ENCODE measurements at regions not wholly inside any gene's neighbourhood (a gene's known extent, or its start where the extent isn't known, plus 50 kb on each side); places are given as distances from the start of the nearest gene placed in this dataset.

DNA sequence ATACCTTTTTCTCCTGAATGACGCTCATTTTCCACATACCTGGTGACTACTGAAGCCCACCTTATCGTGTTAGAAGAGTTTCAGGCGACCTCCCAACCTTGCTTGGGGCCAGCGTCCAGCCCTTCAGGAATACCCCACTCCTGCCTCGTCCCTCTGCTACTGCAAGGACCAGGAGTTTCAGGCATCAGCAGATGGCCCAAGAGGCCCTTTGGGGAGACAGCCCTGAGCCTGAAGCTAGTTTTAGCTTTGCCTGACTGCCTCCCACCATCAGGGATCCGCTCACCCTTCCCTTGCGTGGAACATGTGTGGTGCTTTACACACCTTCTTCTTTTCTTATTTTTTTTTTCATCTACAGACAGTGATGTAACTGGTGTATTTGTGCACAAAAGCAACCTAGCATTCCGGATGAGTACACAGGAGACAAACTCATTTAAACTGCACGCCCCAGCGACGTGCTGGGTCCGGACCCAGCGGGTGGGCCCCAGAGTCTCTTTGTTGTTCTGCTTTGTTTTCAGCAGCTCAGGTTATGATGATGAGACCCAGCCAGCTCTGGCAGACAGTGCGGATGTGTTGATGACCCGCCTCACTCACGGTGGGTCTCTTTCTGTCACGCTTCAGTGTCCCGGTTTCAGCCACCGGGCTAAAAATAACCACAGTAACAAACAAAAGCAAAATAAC, 242.4 kb downstream of the C16orf95 start:
- TF ChIP-seq STAT1 (conservative IDR thresholded peaks at IDR 0.05) (no peak), SP1 (IDR thresholded peaks at IDR 0.05; ENCODE audit: low read depth, low read length) (no peak), MYC (IDR thresholded peaks at IDR 0.05; ENCODE audit: insufficient read depth, insufficient read length, insufficient replicate concordance, low read length, severe bottlenecking) (no peak), JUND (IDR thresholded peaks at IDR 0.05; ENCODE audit: low read depth, low read length) (no peak), EP300 (IDR thresholded peaks at IDR 0.05; ENCODE audit: borderline replicate concordance in 1 of 2, control insufficient read depth in 1 of 2, low read depth in 2 of 2, low read length in 2 of 2) (peak in 1 of 2 experiments; percentile 65; a peak in 1 of 4 replicates), EZH2 (IDR thresholded peaks at IDR 0.05; ENCODE audit: borderline replicate concordance, control insufficient read depth, low read depth, low read length) (no peak), CEBPB (IDR thresholded peaks at IDR 0.05; ENCODE audit: borderline replicate concordance in 1 of 2, low read depth in 2 of 2, low read length in 2 of 2) (no peak), TBL1XR1 (IDR thresholded peaks at IDR 0.05; ENCODE audit: low read depth, low read length) (no peak), BHLHE40 (IDR thresholded peaks at IDR 0.05; ENCODE audit: borderline replicate concordance in 1 of 2, low read depth in 2 of 2, low read length in 1 of 2) (peak; percentile 30 to 68; a peak in 3 of 4 replicates)
- TF ChIP-seq, protein P1, sequence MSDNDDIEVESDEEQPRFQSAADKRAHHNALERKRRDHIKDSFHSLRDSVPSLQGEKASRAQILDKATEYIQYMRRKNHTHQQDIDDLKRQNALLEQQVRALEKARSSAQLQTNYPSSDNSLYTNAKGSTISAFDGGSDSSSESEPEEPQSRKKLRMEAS (IDR thresholded peaks at IDR 0.05; ENCODE audit: low read depth, low read length): no peak
- TF ChIP-seq, protein P2, sequence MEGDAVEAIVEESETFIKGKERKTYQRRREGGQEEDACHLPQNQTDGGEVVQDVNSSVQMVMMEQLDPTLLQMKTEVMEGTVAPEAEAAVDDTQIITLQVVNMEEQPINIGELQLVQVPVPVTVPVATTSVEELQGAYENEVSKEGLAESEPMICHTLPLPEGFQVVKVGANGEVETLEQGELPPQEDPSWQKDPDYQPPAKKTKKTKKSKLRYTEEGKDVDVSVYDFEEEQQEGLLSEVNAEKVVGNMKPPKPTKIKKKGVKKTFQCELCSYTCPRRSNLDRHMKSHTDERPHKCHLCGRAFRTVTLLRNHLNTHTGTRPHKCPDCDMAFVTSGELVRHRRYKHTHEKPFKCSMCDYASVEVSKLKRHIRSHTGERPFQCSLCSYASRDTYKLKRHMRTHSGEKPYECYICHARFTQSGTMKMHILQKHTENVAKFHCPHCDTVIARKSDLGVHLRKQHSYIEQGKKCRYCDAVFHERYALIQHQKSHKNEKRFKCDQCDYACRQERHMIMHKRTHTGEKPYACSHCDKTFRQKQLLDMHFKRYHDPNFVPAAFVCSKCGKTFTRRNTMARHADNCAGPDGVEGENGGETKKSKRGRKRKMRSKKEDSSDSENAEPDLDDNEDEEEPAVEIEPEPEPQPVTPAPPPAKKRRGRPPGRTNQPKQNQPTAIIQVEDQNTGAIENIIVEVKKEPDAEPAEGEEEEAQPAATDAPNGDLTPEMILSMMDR (IDR thresholded peaks at IDR 0.05 in 2 of 3, conservative IDR thresholded peaks at IDR 0.05 in 1 of 3; ENCODE audit: control insufficient read depth in 2 of 3, extremely low read depth in 1 of 3, insufficient read depth in 1 of 3, low read depth in 3 of 3, low read length in 3 of 3): no peak
